GM21390 (cell line): ENCODE measurements at regions not wholly inside any gene's neighbourhood (a gene's known extent, or its start where the extent isn't known, plus 50 kb on each side); places are given as distances from the start of the nearest gene placed in this dataset.
A peak's percentile ranks its signal among the peaks of the same experiment; 100 is the strongest.

Source experiments
- ATAC-seq: cut with Tn5 transposase; IDR thresholded peaks from one replicate; pipeline ENCODE4 v1.9.1; 2021; ENCODE audit not compliant: unreplicated experiment

DNA sequence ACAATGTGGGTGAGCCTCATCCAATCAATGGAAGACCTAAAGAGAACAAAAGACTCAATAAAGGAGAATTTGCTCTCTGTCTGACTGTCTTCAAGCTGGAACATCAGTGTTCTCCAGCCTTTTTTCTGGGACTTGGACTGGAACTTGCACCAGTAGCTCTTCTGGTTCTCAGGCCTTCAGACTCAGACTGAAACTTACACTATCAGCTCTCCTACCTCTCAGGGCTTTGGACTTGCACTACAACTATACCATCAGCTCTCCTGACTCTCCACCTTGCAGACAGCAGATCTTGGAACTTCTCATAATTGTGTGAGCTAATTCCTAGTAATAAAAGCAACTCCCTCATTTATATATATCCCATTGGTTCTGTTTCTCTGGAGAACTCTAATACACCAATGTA, 185.9 kb downstream of the SMIM20 start:
- no peak for ATAC-seq

GRCh38 chr4:26101011-26101410, 187.0 kb downstream of the SMIM20 start:
- ATAC-seq: no peak

- ATAC-seq: peak; percentile 87
These were observed 190.2 kb downstream of the SMIM20 start for GRCh38 chr4:26104056-26104685.

- no peak for ATAC-seq
These were observed 191.3 kb downstream of the SMIM20 start for GRCh38 chr4:26105337-26105736.

GRCh38 chr4:26105815-26106699, 192.0 kb downstream of the SMIM20 start:
- ATAC-seq: no peak

DNA sequence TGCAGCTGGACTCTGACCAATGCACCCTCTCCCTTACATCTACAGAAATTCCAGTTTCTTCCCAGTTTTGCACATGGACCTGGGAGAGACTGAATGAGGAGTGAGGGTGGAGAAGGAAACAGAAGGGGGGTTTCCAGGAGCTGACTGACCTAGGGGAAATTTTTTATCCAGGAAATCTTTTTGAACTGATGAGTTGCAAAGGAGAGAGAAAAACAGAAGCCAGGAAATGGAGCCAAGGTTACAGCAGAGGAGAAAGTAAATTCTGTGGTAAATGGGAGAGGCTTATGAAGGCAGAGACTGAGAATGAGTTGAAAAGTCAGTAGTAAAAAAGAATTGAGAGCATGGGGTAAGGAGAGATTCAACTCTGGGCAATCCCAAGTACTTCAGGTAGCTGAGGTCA, 192.8 kb downstream of the SMIM20 start:
- ATAC-seq: no peak

DNA sequence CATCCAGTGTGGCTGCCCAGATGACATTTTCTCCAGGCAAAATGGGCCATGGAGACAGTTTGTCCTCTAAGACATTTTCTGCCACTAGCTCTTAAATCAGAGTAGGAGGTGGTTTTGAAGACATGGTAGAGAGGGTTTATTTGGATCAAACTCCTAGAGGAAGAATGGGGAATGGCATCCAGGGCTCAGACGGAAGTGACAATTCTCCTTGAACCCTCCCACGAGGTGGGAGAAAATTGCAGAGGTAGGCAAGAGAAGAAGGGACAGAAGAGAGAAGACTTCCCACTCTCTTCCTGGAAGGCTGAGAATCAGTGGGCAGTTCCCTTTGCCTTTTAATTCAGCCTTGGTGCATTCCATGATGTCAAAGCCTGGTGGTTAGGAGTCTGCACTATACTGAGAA, 194.0 kb downstream of the SMIM20 start:
- no peak for ATAC-seq

DNA sequence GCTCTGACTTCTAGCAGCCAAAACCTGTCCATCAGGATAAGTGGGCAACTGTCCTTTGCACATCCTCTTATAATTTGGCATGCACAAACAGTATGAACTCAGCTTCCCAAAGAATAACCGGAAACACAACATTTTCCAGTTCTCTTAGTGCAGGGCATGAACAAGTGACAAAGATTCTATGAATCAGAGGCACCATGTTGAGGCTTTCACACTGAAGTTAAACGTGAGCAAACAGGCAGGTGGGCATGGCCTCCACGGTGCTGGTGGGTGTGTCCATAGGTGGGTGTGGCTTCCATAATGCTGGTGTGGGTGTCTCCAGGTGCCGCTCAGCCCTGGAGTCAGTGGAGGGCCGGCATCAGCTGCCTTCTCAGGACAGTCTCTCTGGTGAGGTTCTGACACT, 196.5 kb downstream of the SMIM20 start:
- ATAC-seq: no peak

GRCh38 chr4:26113339-26113940, 199.4 kb downstream of the SMIM20 start:
- no peak for ATAC-seq

GRCh38 chr4:26116057-26116456, 202.0 kb downstream of the SMIM20 start:
- no peak for ATAC-seq

DNA sequence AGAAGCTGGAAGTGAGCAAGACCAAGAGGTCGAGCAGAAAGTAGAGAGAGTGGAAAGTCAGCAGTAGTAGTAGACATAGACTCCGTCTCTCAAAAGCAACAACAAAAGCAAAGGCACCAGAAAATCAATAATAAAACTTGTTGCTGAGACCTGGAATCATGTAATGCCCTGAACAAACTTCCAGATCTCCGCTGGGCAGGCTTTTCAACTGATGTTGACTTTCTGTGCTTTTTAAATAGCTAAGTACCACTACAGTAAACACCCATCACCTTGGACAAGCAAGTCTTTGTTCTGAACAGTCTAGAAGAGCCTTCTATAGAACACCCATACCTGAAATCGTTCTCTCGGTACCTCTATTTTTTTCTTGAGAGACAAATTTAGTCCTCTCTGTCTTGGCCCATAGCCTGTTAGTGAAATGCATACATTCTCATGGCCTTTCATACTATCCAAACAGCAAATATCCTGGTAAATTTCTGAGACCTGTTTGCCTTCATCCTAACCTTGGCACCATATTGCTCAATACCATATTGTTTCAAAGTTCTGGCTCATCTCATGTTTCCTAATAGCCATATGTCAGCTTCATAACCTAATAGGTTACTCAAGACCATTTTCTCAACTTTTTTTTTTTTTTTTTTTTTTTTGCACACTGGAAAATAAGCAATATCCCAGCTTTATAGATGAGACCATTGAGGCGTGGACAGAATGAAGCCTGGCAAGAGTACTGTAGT, 200.6 kb upstream of the RBPJ start:
- no peak for ATAC-seq

GRCh38 chr4:26122690-26123089, 198.1 kb upstream of the RBPJ start:
- ATAC-seq: no peak

DNA sequence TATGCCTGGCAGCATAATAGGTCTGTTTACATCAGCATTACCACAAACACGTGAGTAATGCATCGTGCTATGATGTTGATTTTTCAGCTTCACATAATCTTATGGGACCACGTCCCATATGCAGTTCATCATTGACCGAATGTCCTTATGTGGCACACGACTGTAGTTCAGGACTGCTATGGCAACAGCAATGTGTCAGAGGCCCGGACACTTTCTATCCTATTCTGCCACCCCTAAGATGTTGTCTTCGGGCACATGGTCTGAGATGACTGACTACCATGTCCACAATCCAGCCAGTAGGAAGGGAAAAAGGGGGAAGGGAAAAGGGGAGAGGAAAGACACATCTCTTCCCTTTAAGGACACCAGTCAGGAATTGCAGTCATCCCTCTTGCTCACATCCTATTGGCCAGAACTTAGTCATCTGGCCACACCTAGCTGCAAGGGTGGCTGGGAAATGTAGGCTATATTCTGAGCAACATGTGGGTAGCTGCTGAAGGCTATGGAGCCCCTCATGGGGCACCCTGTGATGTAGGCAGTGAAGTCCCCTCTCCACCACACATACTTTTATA, 196.0 kb upstream of the RBPJ start:
- ATAC-seq: no peak

DNA sequence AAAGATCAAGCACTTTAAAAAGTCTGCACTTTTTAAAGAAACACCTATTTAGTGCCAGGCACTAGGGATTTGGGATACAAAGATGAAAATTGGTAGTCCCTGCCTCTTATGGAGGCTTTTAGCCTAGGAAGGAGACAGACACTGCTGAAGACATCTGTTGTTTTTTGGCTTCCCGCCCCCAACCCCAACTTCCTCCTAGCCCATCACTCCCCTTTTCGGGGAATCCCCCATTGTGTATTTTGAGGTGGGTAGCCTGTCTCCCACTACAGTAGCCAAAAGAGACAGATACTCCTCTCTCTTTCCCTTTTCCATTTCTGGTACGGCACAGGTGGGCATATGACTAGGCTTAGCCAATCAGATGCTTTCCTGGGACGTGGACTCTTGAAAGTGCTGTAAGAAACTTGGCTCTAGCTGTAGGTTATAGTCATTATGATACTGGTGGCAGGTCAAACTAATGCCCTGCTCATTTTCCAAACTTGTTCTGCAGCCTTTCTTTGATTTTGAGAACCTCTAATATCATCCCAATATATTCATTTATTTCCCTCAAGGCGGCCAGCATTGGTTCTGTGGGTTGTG, 194.6 kb upstream of the RBPJ start:
- peak; percentile 50 for ATAC-seq

- no peak for ATAC-seq
These were observed 193.8 kb upstream of the RBPJ start for GRCh38 chr4:26126994-26127393.

GRCh38 chr4:26127851-26128337, 192.9 kb upstream of the RBPJ start:
- ATAC-seq: no peak

DNA sequence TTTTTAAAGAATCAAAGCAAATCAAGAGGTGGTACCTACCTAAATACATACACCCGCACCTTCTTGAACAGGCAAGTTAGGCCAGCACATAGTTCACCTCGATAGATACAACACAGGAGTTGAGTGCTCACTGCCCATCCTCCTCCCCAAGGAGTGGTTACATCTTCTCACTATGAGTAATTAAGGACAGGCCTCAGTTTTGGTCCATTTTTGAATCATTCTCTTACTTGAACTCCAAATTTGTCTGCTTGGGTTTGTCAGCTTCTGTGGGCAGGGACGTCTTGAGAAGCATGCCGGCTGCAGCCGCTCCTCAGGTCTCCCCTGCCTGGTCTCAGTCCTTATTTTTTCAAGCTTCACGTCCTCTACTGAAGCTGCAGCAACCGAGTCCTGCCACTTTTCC, 190.6 kb upstream of the RBPJ start:
- peak; percentile 67 for ATAC-seq

DNA sequence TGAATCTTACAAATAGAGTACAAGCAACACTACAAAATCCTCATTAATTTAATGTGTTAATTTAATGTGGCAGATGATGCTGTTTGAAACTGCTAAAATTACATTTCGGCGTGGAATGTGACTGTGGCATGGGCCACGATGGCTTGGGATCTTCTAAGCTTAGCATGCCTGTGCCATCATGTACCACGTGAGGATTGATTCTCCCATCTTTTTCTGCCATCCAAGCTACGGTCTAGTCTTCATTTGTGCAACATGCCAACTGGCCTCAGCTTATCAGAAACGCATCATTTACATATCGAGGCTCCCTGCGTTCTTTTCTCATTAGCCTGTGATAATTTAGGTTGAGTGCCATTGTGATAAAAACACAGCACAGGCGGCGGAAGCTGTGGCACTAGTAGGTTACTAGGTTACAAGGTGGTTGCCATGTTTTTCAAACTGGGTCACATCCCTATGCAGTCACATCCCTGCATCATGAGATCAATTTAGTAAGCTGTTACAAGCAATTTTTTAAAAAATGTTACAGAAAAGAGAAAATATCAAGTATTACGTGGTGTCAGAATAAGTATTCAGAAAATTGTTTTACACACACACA, 189.9 kb upstream of the RBPJ start:
- no peak for ATAC-seq

DNA sequence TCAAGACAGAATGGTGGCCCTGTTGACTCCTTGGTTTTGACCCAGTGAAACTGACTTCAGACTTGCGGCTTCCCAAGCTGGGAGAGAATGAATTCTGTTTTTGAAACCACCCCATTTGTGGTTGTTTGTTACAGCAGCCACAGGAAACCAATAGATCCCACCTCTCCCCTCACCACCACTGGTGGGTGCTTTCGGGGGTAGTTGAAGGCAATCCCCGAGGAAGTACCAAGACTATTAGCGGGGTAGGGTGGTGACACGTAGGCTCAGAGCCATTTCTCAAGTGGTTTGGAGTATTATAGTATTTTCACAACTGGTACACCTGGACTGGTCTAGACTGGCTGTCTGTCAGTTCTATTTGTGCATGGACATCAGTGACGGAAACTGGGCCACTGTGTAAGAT, 189.1 kb upstream of the RBPJ start:
- peak; percentile 46 for ATAC-seq

- no peak for ATAC-seq
These were observed 188.0 kb upstream of the RBPJ start for GRCh38 chr4:26132858-26133257.
